CD4-positive, alpha-beta T cell (primary cell): ENCODE measurements at regions not wholly inside any gene's neighbourhood (a gene's known extent, or its start where the extent isn't known, plus 50 kb on each side); places are given as distances from the start of the nearest gene placed in this dataset.

Experiments used
- ATAC-seq: fragments of 200-7000 bp; cut with Tn5 transposase; one replicate; pipeline ENCODE4 v1.10.0; 2022; ENCODE audit warnings: mild to moderate bottlenecking; ENCODE audit not compliant: poor library complexity
- CTCF ChIA-PET: fragments of 350-600 bp; sonication (Branson Sonifier 250); formaldehyde crosslinking; loops from one replicate; lab custom pipeline; 2021; ENCODE audit warnings: antibody characterized with exemption, inconsistent platforms; lab: Charles Lee
- POLR2A ChIA-PET: fragments of 350-600 bp; sonication (Branson Sonifier 250); formaldehyde crosslinking; loops from one replicate; lab custom pipeline; 2021; ENCODE audit warnings: antibody characterized with exemption, inconsistent platforms; lab: Charles Lee
- DNase-seq, 14 experiments: peaks; one replicate each; pipeline ENCODE4 v3.0.0-alpha.2; 2013 to 2020; ENCODE audit warnings: mixed read lengths in 2 of 14
- H3K27ac ChIP-seq, 2 donors: one replicate each; pipeline versions ENCODE4 v1.5.1 to v1.7.0; 2013; ENCODE audit warnings: low read length in 2 of 2, low read depth in 1 of 2, mild to moderate bottlenecking in 1 of 2
- H3K27me3 ChIP-seq, 2 experiments: 1 replicate in 1 of 2; 2 replicates in 1 of 2; pipeline versions ENCODE4 v1.6.1 to v1.7.0; 2013; ENCODE audit warnings: low read length in 2 of 2, control low read depth in 1 of 2, mild to moderate bottlenecking in 1 of 2, moderate library complexity in 1 of 2; ENCODE audit not compliant: insufficient read depth in 2 of 2, control insufficient read depth in 1 of 2
- H3K36me3 ChIP-seq: one replicate; pipeline ENCODE4 v1.6.1; 2013; ENCODE audit warnings: low read length, control low read depth; ENCODE audit not compliant: insufficient read depth
- H3K4me1 ChIP-seq: one replicate; pipeline ENCODE4 v1.6.1; 2013; ENCODE audit warnings: low read length, control low read depth; ENCODE audit not compliant: insufficient read depth
- H3K4me3 ChIP-seq: one replicate; pipeline ENCODE4 v1.5.1; 2013; ENCODE audit warnings: mild to moderate bottlenecking, low read length, moderate library complexity
- H3K9me3 ChIP-seq, 2 experiments: 1 replicate in 1 of 2; 2 replicates in 1 of 2; pipeline versions ENCODE4 v1.6.1 to v1.7.0; 2013; ENCODE audit warnings: low read length in 2 of 2, mild to moderate bottlenecking in 2 of 2, control low read depth in 1 of 2, moderate library complexity in 1 of 2; ENCODE audit not compliant: control insufficient read depth in 1 of 2, insufficient read depth in 1 of 2
- H3K27ac Mint-ChIP-seq: one replicate; pipeline ENCODE4 v1.8.0; 2020; ENCODE audit warnings: mixed read lengths
- H3K27me3 Mint-ChIP-seq: one replicate; pipeline ENCODE4 v1.8.0; 2021; ENCODE audit warnings: mixed read lengths
- H3K36me3 Mint-ChIP-seq: one replicate; pipeline ENCODE4 v1.8.0; 2021; ENCODE audit warnings: low read depth, mixed read lengths
- H3K4me1 Mint-ChIP-seq: one replicate; pipeline ENCODE4 v1.8.0; 2021; ENCODE audit warnings: low read depth, mixed read lengths
- H3K4me3 Mint-ChIP-seq: one replicate; pipeline ENCODE4 v1.8.0; 2020; ENCODE audit warnings: mild to moderate bottlenecking, mixed read lengths
- H3K9me3 Mint-ChIP-seq: one replicate; pipeline ENCODE4 v1.8.0; 2020; ENCODE audit warnings: mixed read lengths
- CTCF ChIP-seq: fragments of 200-600 bp; IDR thresholded peaks from one replicate; pipeline ENCODE4 v1.8.0; 2022; ENCODE audit warnings: antibody characterized with exemption, mild to moderate bottlenecking
- intact Hi-C, 2 experiments: fragments of 100-400 bp; cut with DNase I in 1 of 2; cut with micrococcal nuclease in 1 of 2; formaldehyde crosslinking; loops; one replicate each; pipeline versions ENCODE4 v1.15.1 to v1.9.0; 2023 to 2025; cut with DNase I, micrococcal nuclease

- ChIA-PET CTCF (no interaction called here), POLR2A (no interaction called here)
- no peak overlapping the region for H3K4me3 ChIP-seq
- H3K9me3 ChIP-seq = no peaks in the 10 kb centered on the region
- Mint-ChIP-seq H3K4me1 (no peaks in the 10 kb centered on the region), H3K27ac (no peak overlapping the region), H3K36me3 (no peaks in the 10 kb centered on the region), H3K9me3 (no peaks in the 10 kb centered on the region), H3K27me3 (peaks cover 15% of the 10 kb centered on the region), H3K4me3 (no peak overlapping the region)
- H3K36me3 ChIP-seq = no peaks in the 10 kb centered on the region
- no peak overlapping the region for H3K27ac ChIP-seq
- ATAC-seq = no peak
- no peak for TF ChIP-seq CTCF
- no peaks in the 10 kb centered on the region for H3K4me1 ChIP-seq
- no peak for DNase-seq
- peaks cover 0 to 9% of the 10 kb centered on the region in 2 experiments for H3K27me3 ChIP-seq
- intact Hi-C loops = no loop called here
These were observed 388.0 kb downstream of the TRIB2 start for GRCh38 chr2:13104723-13105122.

- H3K9me3 ChIP-seq = no peaks in the 10 kb centered on the region
- Mint-ChIP-seq H3K4me1 (no peaks in the 10 kb centered on the region), H3K4me3 (no peak overlapping the region), H3K36me3 (no peaks in the 10 kb centered on the region), H3K9me3 (no peaks in the 10 kb centered on the region), H3K27ac (no peak overlapping the region), H3K27me3 (peaks cover 27% of the 10 kb centered on the region)
- CTCF ChIA-PET = no interaction called here
- H3K27me3 ChIP-seq = peaks cover 0 to 9% of the 10 kb centered on the region in 2 experiments
- H3K4me3 ChIP-seq = no peak overlapping the region
- H3K27ac ChIP-seq = no peak overlapping the region
- ATAC-seq (no peak), DNase-seq (no peak)
- H3K4me1 ChIP-seq = no peaks in the 10 kb centered on the region
- POLR2A ChIA-PET = no interaction called here
- TF ChIP-seq CTCF = no peak
- intact Hi-C loops = no loop called here
- H3K36me3 ChIP-seq = no peaks in the 10 kb centered on the region
These were observed 389.6 kb downstream of the TRIB2 start for GRCh38 chr2:13106302-13106701.

- Histone ChIP-seq H3K9me3 (no peaks in the 10 kb centered on the region), H3K27ac (no peak overlapping the region), H3K4me1 (no peaks in the 10 kb centered on the region), H3K4me3 (no peak overlapping the region), H3K27me3 (peaks cover 0 to 5% of the 10 kb centered on the region in 2 experiments), H3K36me3 (no peaks in the 10 kb centered on the region)
- no peaks in the 10 kb centered on the region for H3K36me3 Mint-ChIP-seq
- H3K4me3 Mint-ChIP-seq = no peak overlapping the region
- CTCF ChIA-PET = no interaction called here
- no peaks in the 10 kb centered on the region for H3K4me1 Mint-ChIP-seq
- intact Hi-C loops = no loop called here
- no peak for DNase-seq
- ATAC-seq = no peak
- no peak for TF ChIP-seq CTCF
- H3K27me3 Mint-ChIP-seq = peaks cover 24% of the 10 kb centered on the region
- no peaks in the 10 kb centered on the region for H3K9me3 Mint-ChIP-seq
- POLR2A ChIA-PET = no interaction called here
- H3K27ac Mint-ChIP-seq = no peak overlapping the region
These were observed 392.8 kb downstream of the TRIB2 start for GRCh38 chr2:13109516-13109915.
